IPS-NIHi7 (cell line): ENCODE measurements at regions not wholly inside any gene's neighbourhood (a gene's known extent, or its start where the extent isn't known, plus 50 kb on each side); places are given as distances from the start of the nearest gene placed in this dataset.

Experiments used
- DNase-seq: peaks from one replicate; pipeline ENCODE4 v3.0.0; 2012; ENCODE audit warnings: mixed read lengths; ENCODE audit errors: extremely low spot score

GRCh38 chr18:60663060-60663989 is 290.8 kb upstream of the MC4R start:
- no peak for DNase-seq

- no peak for DNase-seq
Observed at GRCh38 chr18:60664736-60665135, 292.2 kb upstream of the MC4R start.

DNA sequence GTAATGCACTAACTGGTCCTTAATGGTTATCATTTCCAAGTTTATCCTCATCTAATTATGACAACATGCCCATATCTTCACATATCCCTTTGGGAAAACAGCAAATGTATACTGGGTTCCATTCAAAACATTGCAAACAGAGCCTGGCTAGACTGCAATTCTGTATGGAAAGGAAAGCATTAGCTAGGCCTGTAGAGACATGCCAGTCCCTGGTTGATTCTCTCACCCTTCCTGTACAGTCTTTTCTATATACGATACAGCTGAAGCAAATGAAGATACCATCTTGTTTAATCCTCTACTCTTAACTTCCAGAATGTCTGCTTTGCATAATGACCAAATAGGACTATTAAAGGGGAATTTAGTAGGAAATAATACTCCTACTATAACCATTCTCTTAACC is 294.4 kb upstream of the MC4R start:
- no peak for DNase-seq

DNA sequence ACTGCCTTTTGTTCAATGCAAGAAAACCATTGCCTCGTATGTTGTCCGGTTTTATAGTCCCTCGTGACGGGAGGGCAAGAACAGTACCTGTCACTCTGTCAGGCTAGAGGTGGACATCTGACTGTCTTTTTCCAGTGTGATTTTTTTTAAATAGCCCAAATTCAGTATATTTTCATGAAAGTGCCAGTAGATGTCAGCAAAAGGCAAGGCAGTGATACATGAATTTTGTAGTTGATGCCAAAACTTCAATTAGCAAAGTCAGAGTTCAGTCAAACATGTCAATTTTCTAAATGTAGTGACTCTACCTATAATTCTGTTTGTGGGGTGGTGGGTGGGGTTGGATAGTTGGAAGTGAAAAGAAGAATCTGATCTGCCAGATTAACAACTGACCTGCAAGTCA is 296.0 kb upstream of the MC4R start:
- DNase-seq, result no peak

GRCh38 chr18:60669938-60670337 is 297.4 kb upstream of the MC4R start:
- no peak for DNase-seq

DNA sequence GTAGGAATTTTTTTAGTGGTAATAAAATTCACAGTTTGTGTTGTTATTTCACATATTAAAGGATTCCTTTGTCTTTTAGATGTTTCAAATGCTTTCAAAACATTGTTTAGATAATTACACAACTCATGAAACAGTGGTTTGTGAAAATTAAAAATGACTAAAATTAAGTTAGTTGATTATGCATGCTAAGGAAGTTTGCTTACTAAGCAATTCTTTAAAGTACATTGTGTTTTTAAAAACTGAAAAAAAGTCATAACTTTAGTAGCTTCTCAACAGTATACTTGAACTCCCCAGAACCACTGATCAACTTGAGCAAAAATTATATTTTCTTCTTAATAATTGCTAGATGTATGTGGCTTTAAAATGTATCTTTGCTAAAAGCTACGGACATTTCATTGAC is 298.4 kb upstream of the MC4R start:
- no peak for DNase-seq

- DNase-seq, result no peak
Observed at GRCh38 chr18:60675126-60675525, 302.6 kb upstream of the MC4R start.

DNA sequence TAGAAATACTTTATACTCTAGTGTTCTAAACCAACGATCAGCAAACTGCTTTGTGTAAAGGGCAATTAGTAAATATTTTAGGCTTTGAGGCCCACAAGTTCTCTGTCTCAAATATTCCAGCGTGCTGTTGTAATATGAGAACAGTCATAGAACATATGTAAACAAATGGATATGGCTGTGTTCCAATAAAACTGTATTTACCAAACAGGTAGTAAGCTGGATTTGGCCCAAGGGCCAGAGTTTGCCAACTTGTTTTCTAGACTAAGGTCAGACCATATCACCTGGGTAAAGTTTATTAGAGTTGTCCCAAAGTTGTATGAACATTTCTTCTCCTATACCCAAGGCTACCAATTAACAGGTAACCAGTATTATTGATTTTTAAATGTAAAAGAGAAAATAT is 303.2 kb upstream of the MC4R start:
- DNase-seq, result no peak

- peak; percentile 66 for DNase-seq
Observed at GRCh38 chr18:60676815-60677214, 304.2 kb upstream of the MC4R start.

GRCh38 chr18:60684843-60685513 is 312.4 kb upstream of the MC4R start:
- no peak for DNase-seq

DNA sequence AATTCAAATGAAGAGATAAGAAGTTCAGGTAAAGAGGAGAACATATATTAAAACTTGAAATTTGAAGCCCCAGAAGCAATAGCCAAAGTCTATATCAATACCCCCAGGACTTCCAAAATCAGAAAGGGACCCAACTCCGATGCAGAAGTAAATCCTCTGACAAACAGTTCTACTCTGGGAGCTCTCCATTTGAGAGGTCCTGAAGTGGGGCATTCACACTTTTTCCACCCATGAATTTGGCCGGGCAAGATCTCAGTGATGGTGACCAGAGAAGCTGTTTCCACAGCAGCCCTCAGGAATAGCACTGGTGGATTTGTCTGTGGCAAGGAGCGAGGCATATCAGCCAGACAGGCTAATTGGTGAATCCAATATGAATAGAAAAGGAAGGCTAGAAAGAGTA is 313.6 kb upstream of the MC4R start:
- DNase-seq, result no peak

DNA sequence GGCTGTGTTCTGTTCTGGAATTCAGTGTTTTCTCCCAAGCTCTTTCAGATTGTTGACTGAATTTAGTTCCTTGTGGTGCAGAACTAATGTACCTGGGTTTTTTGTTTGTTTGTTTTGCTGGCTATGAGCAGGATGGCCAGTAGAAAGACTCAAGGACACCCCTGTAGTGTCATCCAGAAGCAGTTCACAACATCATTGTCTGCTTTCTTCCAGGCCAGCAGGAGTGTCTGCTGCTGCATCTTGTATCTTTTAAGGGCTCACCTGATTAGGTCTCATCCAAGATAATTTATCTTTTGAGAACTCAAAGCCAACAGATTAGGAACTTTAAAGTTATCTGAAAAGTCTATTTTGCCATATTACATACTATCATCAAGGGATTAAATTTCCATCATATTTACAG is 318.5 kb upstream of the MC4R start:
- no peak for DNase-seq

GRCh38 chr18:60693426-60693825 is 320.9 kb upstream of the MC4R start:
- DNase-seq, result no peak

DNA sequence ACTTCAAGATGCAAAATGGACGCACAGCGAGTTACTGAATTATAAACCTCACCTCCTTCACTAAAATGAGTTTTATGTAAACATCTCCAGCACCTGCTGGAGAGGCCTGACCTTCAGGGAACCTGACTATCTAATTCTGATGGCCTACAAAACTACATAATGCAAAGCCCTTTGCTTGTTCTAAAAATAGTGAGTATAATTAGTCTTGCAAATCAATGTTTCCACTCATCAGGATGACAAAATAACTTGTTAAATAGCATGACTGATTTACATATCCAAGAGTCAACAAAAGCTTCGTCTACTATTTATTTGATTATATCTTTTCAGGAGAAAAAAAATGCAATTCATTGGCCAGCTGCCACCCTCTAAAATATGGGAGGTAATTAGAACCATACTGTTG is 326.3 kb upstream of the MC4R start:
- DNase-seq, result no peak

GRCh38 chr18:60722742-60723141 is 350.2 kb upstream of the MC4R start:
- no peak for DNase-seq

DNA sequence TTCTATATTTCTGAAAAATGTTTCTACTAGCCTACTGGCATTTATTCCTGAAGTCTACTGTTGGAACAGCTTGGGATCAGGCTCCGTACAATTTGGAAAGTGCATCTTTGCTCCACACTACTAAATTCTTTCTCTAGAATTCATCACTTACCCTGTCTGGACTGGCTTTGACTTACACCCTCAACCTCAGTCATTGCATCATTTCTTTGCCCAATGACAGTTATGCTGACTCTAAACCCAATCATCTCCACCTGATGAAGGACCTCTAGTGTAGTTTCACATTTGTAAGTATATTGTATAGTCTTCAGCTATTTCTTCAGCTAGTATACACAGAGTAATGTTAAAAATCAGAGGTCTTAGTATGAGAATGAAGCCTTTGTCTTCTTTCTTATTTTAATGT is 359.6 kb upstream of the MC4R start:
- no peak for DNase-seq

- no peak for DNase-seq
Observed at GRCh38 chr18:60739212-60739611, 366.6 kb upstream of the MC4R start.

DNA sequence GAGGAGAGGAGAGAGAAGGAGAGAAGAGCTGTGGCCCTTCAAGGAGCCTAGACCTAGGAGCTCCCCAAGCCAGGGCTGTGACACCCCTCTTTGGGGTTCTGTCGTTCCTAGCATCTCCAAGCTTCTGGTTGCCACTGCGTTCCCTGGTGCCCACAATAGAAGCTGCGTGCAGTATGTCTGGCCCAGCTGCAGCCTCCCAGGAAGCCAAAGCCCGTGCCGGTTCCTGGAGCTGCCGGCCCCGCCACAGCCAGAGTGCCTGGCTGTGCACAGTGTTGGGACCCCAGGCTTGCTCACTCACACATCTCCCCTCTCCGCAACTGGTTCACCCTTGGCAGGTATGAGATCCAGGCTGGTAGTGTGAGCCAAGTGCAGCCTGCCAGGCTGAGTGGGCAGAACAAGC is 367.7 kb upstream of the MC4R start:
- no peak for DNase-seq

DNA sequence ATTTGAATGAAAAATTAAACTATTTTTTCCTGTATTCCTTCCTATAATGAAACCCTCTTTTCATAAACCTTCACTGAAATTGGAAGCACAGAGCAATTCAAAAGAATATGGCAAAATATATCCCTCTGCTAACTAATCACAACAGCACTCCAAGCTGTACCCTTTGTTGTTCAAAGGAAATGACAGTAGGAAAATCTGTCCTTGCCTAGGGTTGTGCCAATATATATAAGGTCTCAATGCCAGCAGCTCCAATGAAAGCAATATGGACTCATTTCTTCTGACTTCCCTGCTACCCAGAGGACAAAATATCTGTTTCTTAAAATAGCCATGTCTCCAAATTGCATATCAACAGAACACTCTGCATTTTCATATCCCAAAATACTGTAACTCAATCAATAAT is 373.9 kb upstream of the MC4R start:
- DNase-seq, result no peak

DNA sequence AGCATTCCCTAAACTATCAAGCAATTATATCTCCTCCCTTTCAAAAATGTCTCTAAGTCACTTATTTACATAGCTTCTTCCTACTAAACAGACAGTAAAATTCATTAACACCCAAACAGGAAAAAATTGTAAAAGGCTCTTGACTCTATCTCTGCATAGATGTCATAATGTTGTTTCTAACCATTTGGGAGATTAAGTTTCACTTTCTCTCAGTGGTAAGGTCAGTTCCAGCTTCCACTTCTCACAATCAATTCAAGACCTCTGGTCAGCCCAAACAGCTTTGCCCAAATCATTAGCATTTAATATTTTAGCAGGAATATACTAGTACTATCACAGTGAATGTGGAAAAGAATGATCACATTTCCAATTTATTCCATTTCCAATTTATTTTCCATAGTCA is 374.3 kb upstream of the MC4R start:
- no peak for DNase-seq

- DNase-seq, result no peak
Observed at GRCh38 chr18:60753753-60754152, 381.2 kb upstream of the MC4R start.

GRCh38 chr18:60754413-60755009 is 381.9 kb upstream of the MC4R start:
- no peak for DNase-seq

DNA sequence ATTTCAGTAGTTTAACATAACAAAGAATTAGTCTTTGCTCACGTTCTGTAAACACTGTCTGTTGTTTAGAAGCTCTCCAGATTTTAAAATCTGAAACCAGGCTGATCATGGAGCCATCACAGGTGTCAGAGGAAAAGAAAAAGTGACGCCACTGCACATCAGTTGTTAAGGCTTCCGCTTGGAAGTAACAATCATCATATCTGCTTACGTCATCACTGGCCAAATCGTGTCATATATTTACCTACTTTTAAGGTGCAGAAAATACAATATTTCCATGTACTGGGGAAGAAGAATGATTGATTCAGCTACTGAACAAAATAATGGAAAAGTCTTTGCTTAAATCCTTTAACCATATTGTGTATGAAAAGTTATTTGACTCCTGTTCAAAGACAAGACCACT is 382.6 kb upstream of the MC4R start:
- no peak for DNase-seq
